SKM-1 treated with dmso at 0.1 percent for 144 hours (cell line): ENCODE measurements at regions not wholly inside any gene's neighbourhood (a gene's known extent, or its start where the extent isn't known, plus 50 kb on each side); places are given as distances from the start of the nearest gene placed in this dataset.
A peak's percentile ranks its signal among the peaks of the same experiment; 100 is the strongest.

Experiments used
- DNase-seq: peaks from one replicate; lab custom pipeline; 2025; ENCODE audit not compliant: unreplicated experiment; lab: John Stamatoyannopoulos, UW

- DNase-seq, result no peak
Observed at GRCh38 chr6:146886587-146887446, 288.0 kb downstream of the ADGB start.

- no peak for DNase-seq
Observed at GRCh38 chr6:146887447-146888077, 288.8 kb downstream of the ADGB start.

DNA sequence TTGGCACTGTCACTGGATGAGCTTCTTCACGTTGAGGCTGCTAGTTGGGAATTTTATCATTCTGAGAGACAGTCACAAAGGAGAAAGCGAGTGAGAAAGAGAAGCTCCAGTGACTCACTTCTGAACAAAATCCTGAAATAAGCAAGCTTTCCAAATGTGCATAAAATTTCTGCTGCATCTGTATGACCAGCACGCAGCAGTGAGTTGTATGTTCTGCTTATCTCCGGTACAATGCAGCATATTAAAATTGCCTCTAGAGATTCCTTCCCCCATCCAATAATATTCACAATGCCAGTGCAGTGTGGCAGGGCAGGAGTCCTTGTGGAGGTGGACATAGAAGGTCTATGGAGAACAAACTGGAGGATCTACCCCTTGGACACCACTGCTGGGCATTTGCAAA, 290.5 kb downstream of the ADGB start:
- no peak for DNase-seq

DNA sequence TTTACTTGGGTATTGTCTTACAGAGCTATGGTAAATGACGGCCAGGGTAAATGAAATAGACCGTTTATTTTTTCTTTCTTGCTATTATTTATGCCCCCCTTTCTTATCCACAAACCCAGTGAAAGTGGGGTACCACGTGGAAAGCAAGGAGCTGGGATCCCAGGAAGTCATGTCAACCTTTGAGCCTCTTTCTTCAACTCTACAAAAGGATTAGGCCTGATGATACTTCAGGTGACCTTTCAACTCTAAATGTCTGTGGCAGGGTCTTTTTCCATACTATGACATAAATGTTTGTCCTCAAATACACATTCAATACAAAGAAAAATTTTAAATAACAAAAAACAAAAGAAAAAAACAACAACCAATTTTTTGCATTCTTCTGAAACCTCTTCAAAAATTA, 291.4 kb downstream of the ADGB start:
- DNase-seq, result no peak

- DNase-seq, result no peak
Observed at GRCh38 chr6:146890644-146891434, 292.1 kb downstream of the ADGB start.

DNA sequence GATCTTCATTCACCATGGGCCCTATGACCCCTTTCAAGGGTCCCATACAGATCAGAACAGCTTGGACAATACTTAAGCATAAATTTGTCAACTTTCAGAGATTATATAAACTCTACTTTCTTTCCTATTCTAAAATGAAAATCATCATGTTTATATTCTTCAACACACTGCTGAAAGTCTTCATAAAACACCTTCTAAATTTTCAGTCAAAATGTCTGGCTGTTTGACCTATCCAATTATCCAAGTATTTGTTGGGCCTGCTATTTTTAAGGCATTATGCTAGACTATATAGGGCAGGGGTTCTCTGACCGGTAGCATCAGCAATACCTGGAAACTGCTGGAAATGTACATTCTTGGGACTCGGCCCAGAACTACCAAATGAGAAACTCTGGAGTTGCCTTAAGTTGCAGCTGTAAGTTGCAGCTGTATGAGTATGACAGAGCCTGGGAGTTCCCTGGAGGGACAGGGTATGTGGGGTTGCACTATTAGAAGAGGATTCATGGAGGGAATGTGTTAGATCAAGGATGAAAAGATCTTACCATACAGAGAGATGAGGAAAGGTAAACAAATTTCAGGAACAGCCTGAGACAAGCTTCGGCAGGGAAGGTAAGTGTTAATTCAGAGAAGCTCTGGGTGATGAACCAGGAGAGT, 293.0 kb downstream of the ADGB start:
- DNase-seq, result no peak

DNA sequence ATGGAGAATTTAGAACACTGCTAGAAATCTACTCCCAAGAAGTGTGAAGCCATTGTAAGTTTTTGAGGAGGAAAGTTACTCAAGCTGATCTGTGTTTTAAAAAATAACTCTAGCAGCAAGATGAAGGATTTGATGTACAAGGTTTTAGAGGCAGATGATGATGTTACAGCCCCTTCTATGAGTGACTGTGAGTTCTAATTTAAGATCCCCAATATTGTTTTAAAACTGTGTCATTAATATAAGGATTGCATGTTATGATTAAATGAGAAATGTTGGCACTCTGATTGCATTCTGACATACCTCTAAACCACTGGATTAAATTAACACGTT, 293.5 kb downstream of the ADGB start:
- DNase-seq, result no peak

DNA sequence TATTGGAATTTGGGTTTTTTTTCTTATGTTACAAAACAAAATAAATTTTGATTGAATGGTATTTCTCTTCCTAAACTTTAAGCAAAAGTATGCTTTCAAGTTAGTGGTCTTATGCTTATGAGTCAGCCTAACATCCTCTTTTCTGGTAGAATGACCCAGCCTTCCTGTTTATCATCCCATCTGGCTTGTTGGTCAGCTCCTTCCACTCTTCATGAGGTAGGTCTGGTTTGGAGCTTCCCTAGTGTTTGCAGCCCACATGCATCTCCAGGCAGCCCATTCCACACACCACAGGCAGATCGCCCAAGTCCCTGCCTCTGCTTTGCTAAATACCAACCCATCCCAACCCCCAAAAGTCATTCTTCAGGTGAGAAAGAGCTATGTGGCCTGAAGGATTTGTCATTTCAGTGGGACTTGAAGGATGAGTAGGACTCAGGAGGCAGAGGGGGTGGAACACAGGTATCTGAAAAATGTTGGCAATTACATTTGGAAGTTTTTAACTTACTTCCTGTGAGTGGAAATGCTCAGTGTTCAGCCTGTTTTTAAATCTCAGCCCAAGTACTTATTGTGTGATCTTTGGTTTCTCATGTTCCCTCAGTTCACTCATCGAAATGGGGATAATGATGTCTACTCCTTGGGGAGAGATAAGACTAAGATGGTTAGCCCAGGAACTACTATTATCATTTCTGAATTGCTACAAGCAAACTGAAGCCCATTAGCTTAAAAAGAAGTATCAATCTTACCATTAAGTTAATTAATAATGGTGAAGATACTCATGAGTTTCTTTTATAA, 294.0 kb downstream of the ADGB start:
- DNase-seq, result peak; percentile 31

DNA sequence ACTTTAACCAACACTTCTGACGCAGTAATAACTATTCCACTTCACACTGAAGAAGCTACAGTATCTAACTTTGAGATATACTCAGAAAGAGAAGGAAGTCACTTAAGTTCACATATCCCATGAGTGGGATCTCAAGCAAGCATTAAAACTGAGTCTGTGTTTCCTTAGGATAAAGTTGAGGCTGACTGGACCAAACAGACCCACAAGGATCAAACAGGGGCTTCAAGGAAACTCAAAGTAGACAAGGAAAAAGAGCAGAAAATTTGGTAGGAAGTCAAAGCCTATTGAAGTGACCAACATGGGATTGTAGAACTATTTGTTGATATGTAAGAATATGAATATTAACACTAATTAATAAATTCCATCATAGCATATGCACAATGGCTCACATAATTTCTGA, 294.9 kb downstream of the ADGB start:
- DNase-seq, result no peak

- no peak for DNase-seq
Observed at GRCh38 chr6:146894624-146895023, 295.9 kb downstream of the ADGB start.

- DNase-seq, result no peak
Observed at GRCh38 chr6:146895101-146895771, 296.5 kb downstream of the ADGB start.

DNA sequence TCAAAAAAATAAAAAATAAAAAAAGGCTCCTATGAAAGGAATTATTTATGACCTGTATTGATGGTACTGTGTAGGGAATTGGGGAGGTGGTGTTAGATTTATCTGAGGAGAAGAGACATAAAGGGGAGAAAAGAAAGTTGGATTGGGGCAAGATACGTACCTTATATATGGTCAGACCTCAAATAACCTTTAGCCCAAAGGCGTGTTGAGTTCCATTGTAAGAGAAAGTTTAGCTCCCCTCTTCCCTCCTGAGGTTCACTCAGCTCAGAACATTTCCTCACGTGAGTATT, 296.9 kb downstream of the ADGB start:
- no peak for DNase-seq

GRCh38 chr6:146896062-146896813, 297.5 kb downstream of the ADGB start:
- no peak for DNase-seq

GRCh38 chr6:146896960-146897701, 298.4 kb downstream of the ADGB start:
- no peak for DNase-seq

DNA sequence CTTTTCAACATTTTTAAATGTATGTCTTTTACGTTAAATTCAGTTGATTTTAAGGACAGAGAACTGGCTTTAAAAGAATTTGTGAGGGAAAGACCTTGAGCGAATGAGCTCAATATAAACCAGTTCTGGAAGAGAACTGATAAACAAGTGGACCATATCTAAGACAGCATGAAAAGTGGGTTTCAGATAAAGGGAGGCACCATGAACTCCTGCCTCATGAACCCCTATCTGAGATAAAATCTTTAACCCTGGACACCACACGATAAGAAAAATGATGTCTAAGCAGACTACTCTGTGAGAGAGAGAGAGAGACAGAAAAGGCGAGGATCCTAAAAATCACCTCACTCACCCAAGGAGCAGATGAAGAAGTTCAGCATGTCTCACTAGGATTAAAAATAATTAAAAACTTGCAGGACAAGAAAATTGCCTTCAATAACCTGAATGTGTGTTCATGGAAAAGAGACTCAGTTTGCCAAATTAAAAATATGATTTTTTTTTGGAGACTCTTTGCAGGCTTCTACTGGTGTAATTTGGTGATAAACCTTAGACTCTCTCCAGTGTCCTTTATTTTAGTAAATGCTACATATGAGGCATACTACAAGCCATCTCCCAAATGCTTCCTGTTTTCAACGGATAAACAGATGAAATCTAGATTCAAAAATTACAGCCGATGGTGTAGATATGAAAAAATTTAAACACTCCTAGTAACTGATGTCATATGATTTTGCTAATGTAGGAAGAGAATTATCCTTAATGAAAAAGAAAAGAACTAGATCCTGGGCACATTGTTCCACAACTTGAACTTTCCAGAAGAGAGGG, 299.5 kb downstream of the ADGB start:
- no peak for DNase-seq

DNA sequence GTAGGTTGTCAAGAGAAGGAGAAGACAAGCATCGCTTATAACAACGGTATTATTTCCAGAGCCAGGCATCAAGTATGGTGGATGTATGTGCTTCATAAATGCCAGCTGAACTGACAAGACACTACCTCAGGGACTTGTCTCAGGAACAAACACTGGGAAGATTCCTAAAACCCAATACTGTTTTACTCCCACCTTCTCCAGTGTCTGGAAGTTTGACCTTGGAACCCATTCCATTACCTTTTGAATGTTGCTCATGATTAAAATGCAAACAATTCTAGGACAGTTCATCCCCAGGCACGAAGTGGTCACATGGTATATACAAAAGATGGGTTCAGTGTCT, 300.1 kb downstream of the ADGB start:
- no peak for DNase-seq

- DNase-seq, result no peak
Observed at GRCh38 chr6:146901940-146902816, 302.0 kb upstream of the STXBP5 start.
